Smooth muscle cell (in vitro differentiated cells): ENCODE measurements at regions not wholly inside any gene's neighbourhood (a gene's known extent, or its start where the extent isn't known, plus 50 kb on each side); places are given as distances from the start of the nearest gene placed in this dataset.

Source experiments
- DNase-seq: peaks from one replicate; lab custom pipeline; 2025; ENCODE audit not compliant: unreplicated experiment; lab: John Stamatoyannopoulos, UW
- H2AFZ ChIP-seq: fragments of 200-600 bp; sonication (generic); 2 replicates; pipeline ENCODE4 v1.6.0; 2016; ENCODE audit warnings: antibody characterized with exemption, low read depth, mild to moderate bottlenecking
- H3F3A ChIP-seq: fragments of 200-600 bp; sonication (generic); 2 replicates; pipeline ENCODE4 v1.6.0; 2017; ENCODE audit warnings: antibody characterized with exemption, low read depth
- H3K27ac ChIP-seq: fragments of 200-600 bp; sonication (generic); 2 replicates; pipeline ENCODE4 v1.5.1; 2016; ENCODE audit warnings: low read depth, mild to moderate bottlenecking
- H3K27me3 ChIP-seq: fragments of 200-600 bp; sonication (generic); 2 replicates; pipeline ENCODE4 v1.6.1; 2016; ENCODE audit warnings: low read depth, mild to moderate bottlenecking
- H3K36me3 ChIP-seq: fragments of 200-600 bp; sonication (generic); 2 replicates; pipeline ENCODE4 v1.5.1; 2016; ENCODE audit warnings: low read depth
- H3K4me1 ChIP-seq: fragments of 200-600 bp; sonication (generic); 2 replicates; pipeline ENCODE4 v1.5.1; 2016; ENCODE audit warnings: low read depth
- H3K4me2 ChIP-seq: fragments of 200-600 bp; sonication (generic); 2 replicates; pipeline ENCODE4 v1.6.0; 2016; ENCODE audit warnings: mild to moderate bottlenecking
- H3K4me3 ChIP-seq: fragments of 200-600 bp; sonication (generic); 2 replicates; pipeline ENCODE4 v1.5.1; 2016; ENCODE audit warnings: mild to moderate bottlenecking
- H3K79me2 ChIP-seq: fragments of 200-600 bp; sonication (generic); 2 replicates; pipeline ENCODE4 v1.6.0; 2016; ENCODE audit warnings: low read depth, mild to moderate bottlenecking
- H3K9ac ChIP-seq: fragments of 200-600 bp; sonication (generic); 2 replicates; pipeline ENCODE4 v1.6.0; 2016; ENCODE audit warnings: low read depth
- H3K9me3 ChIP-seq: fragments of 200-600 bp; sonication (generic); replicated peaks from 2 replicates; pipeline ENCODE4 v1.5.1; 2016; ENCODE audit warnings: low read depth
- H4K20me1 ChIP-seq: fragments of 200-600 bp; sonication (generic); 2 replicates; pipeline ENCODE4 v1.6.0; 2016; ENCODE audit warnings: low read depth
- CTCF ChIP-seq: fragments of 200-600 bp; sonication (generic); IDR thresholded peaks from 2 replicates; pipeline ENCODE4 v1.5.1; 2017; ENCODE audit warnings: borderline replicate concordance, mild to moderate bottlenecking, antibody characterized with exemption; ENCODE audit not compliant: insufficient read depth, poor library complexity, severe bottlenecking
- WGBS: methylation state at CpG from one replicate; pipeline ENCODE4 v1.1.7; 2016; ENCODE audit warnings: low lambda C conversion rate; 5-methylcytosine and 5-hydroxymethylcytosine counted together

DNA sequence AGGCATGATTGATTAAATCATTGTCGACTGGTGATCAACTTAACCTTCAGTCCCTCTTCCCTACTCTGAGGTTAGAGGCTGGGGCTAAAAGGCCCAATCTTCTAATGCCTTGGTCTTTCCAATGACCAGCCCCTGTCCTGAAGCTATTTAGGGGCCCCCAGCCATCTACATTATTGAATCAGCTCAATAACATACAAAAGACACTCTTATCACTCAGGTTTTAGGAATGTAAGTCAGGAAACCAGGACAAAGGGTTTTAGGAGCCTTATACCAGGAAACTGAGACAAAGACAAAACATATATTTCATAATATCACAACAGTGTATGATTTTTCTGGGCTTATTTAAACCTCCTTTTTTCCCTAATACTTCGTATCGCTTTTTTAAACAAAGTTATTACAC is 198.6 kb downstream of the RNF152 start:
- WGBS = 94% methylated on average over 3 of the region's 3 CpGs
- Histone ChIP-seq H4K20me1 (no peaks in the 10 kb centered on the region), H3K4me3 (no peak overlapping the region), H3K36me3 (no peaks in the 10 kb centered on the region), H3K79me2 (no peaks in the 10 kb centered on the region), H3K27ac (no peak overlapping the region), H3F3A (no peaks in the 10 kb centered on the region), H3K9ac (no peak overlapping the region), H3K4me2 (no peak overlapping the region), H3K4me1 (peaks cover 6% of the 10 kb centered on the region), H2AFZ (no peak overlapping the region), H3K9me3 (no peaks in the 10 kb centered on the region), H3K27me3 (no peaks in the 10 kb centered on the region)
- no peak for DNase-seq
- no peak for TF ChIP-seq CTCF

- Histone ChIP-seq H3K4me1 (no peaks in the 10 kb centered on the region), H3K27ac (no peak overlapping the region), H3K27me3 (no peaks in the 10 kb centered on the region), H2AFZ (no peak overlapping the region), H3K9ac (no peak overlapping the region), H4K20me1 (no peaks in the 10 kb centered on the region), H3K9me3 (no peaks in the 10 kb centered on the region), H3K79me2 (no peaks in the 10 kb centered on the region), H3F3A (no peaks in the 10 kb centered on the region), H3K4me2 (no peak overlapping the region), H3K4me3 (no peak overlapping the region), H3K36me3 (no peaks in the 10 kb centered on the region)
- 95% methylated on average over 5 of the region's 5 CpGs for WGBS
- TF ChIP-seq CTCF = no peak
- DNase-seq = no peak
Measured at GRCh38 chr18:61690418-61691138, 202.2 kb downstream of the RNF152 start.

DNA sequence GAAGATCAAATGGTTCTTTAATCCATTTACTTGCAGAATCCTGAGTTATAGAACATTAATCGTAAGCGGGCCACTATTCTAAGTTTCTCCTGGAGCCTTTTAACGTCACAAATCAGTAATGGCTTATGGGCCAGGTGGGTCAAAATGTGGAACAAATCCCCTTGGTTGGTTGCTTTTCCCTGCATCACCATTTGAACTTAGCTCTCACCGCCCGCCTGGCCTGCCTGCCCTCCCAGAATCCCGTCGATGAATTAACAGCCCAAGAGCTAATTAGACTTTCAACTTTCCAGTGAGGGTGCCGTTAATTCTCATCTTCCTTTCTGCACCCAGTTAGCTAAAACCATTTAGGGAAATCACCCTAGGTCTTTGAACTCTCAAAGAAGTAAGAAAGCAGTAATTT is 205.5 kb downstream of the RNF152 start:
- H3K27me3 ChIP-seq = no peaks in the 10 kb centered on the region
- no peaks in the 10 kb centered on the region for H3K9me3 ChIP-seq
- H3K4me2 ChIP-seq = no peak overlapping the region
- no peaks in the 10 kb centered on the region for H4K20me1 ChIP-seq
- no peaks in the 10 kb centered on the region for H3K4me1 ChIP-seq
- DNase-seq = no peak
- no peaks in the 10 kb centered on the region for H3K79me2 ChIP-seq
- H3K4me3 ChIP-seq = no peak overlapping the region
- TF ChIP-seq CTCF = no peak
- H3K27ac ChIP-seq = no peak overlapping the region
- 83% methylated on average over 8 of the region's 8 CpGs for WGBS
- no peak overlapping the region for H3K9ac ChIP-seq
- H3F3A ChIP-seq = no peaks in the 10 kb centered on the region
- H3K36me3 ChIP-seq = no peaks in the 10 kb centered on the region
- H2AFZ ChIP-seq = no peak overlapping the region

GRCh38 chr18:61683856-61684255 is 209.0 kb downstream of the RNF152 start:
- Histone ChIP-seq H3K4me1 (no peaks in the 10 kb centered on the region), H3K27ac (no peak overlapping the region), H2AFZ (no peak overlapping the region), H3K4me3 (no peak overlapping the region), H3K36me3 (no peaks in the 10 kb centered on the region), H3K27me3 (no peaks in the 10 kb centered on the region), H3F3A (no peaks in the 10 kb centered on the region), H3K9ac (no peak overlapping the region), H3K4me2 (no peak overlapping the region), H4K20me1 (no peaks in the 10 kb centered on the region), H3K79me2 (no peaks in the 10 kb centered on the region), H3K9me3 (peaks cover 9% of the 10 kb centered on the region)
- 89% methylated on average over 2 of the region's 2 CpGs for WGBS
- no peak for TF ChIP-seq CTCF
- no peak for DNase-seq
